GM12875 (cell line): ENCODE measurements at regions not wholly inside any gene's neighbourhood (a gene's known extent, or its start where the extent isn't known, plus 50 kb on each side); places are given as distances from the start of the nearest gene placed in this dataset.

Experiments used
- H3K4me3 ChIP-seq: one replicate; pipeline ENCODE4 v1.5.1; 2011; ENCODE audit warnings: low read depth, low read length, control low read depth
- TF ChIP-seq, protein P1 (sequence below): IDR thresholded peaks from 2 replicates; pipeline ENCODE4 v1.5.1; 2011; ENCODE audit warnings: low read depth, mild to moderate bottlenecking, control low read depth, inconsistent platforms, low read length, moderate library complexity, borderline replicate concordance; ENCODE audit not compliant: insufficient read depth

DNA sequence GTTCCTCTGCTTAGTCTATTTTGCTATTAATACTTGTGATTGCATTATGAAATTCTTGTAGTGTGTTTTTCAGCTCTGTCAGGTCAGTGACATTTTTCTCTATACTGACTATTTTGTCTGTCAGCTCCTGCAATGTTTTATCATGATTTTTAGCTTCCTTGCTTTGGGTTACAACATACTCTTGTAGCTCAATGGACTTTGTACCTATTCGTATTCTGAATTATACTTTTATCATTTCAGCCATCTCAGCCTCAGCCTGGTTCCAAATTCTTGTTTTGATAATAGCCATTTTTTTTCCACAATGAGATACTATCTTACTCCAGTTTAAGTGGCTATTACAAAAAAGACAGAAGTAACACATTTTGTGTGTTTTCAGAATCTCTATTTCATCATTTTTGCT is 204.2 kb upstream of the ONECUT1 start:
- H3K4me3 ChIP-seq = no peak overlapping the region
- TF ChIP-seq, protein P1, sequence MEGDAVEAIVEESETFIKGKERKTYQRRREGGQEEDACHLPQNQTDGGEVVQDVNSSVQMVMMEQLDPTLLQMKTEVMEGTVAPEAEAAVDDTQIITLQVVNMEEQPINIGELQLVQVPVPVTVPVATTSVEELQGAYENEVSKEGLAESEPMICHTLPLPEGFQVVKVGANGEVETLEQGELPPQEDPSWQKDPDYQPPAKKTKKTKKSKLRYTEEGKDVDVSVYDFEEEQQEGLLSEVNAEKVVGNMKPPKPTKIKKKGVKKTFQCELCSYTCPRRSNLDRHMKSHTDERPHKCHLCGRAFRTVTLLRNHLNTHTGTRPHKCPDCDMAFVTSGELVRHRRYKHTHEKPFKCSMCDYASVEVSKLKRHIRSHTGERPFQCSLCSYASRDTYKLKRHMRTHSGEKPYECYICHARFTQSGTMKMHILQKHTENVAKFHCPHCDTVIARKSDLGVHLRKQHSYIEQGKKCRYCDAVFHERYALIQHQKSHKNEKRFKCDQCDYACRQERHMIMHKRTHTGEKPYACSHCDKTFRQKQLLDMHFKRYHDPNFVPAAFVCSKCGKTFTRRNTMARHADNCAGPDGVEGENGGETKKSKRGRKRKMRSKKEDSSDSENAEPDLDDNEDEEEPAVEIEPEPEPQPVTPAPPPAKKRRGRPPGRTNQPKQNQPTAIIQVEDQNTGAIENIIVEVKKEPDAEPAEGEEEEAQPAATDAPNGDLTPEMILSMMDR = no peak

DNA sequence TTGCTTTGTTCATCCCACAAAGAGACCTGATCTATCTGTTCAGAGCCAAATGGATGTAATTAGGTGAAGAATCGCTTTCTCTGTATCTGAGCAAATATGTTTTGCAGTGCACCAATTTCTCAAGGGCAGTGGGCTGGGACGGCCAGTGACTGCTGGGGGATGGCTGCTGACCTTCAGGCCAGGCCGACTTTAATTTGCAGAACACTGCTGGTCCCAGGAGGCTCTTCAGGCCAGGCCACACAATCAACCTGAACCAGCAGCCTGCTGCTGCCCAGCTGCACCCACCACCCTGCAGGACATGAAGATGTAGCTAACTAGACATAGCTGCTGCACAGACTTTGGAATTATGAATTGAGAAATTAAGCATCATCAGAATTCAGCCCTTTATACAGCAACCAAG is 194.4 kb upstream of the ONECUT1 start:
- TF ChIP-seq, protein P1 = no peak

DNA sequence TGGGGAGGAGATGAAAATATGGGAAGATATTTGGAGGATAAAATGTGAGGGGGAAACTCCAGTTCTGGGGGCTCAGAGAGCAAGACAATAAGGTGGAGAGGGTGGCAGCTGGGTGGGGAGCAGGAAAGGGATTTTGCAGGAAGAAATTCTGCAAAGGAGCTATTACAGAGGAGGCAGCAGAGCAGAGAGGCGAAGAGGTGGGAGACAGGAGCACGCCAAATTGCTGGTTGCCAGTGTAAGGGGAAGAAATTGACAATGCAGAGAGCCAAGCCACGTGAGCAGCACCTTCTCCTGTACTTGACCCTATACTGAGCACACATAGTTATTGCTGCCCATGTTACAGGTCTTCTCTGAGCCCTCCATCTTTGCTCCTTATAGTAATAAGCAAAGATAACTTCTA is 190.3 kb upstream of the ONECUT1 start:
- TF ChIP-seq, protein P1 = no peak
- no peak overlapping the region for H3K4me3 ChIP-seq

More for the DNA sequence above, 194.4 kb upstream of the ONECUT1 start:
- H3K4me3 ChIP-seq = no peak overlapping the region

DNA sequence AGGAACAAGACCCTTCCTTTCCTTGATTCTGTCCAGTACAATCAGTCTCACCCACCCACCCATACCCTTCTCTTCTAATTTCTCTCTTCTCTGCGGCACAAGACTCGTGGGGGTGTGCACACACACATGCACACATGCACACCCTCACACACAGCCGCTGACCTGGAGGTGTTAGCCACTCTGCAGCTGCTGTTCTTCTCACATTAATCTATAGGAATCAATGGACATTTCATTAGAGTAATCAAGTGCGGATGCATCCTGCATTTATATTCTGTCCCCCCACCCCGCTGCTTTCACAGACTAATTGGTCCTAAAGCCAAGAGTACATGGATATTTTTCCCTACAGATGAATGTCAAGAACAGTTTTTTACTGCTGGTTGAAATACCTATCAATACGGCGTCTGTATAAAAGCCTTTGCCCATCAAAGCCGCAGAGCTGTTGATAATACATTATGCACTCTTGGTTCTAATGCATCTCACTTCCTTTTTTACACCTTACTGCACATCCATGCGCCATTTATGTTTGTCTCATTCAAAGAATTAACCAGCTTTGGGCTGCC is 186.5 kb upstream of the ONECUT1 start:
- TF ChIP-seq, protein P1 = no peak
- no peak overlapping the region for H3K4me3 ChIP-seq

DNA sequence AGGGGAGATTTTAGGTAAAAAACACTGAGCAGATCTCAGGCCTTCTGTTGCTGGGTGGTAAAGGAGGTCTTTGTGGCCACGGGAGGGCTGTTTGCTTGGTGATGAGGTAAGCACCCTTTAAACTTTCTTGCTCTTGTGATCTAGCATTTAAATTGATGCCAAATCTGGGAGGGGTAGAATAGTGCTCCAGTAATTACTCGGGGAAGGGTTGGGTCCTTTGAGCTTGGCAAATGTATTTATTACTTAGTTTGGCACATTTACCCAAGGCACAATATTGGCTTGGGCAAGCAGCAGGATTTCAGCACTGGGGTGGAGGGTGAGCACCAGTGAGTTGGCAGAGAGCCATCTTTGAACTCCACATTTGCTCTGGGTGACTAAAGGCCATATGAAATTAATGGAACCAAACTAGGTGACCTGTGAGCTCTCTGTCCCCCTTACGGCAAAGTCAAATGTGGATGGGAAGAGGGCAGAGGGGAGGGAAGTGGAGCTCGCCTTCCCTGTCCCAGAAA is 185.9 kb upstream of the ONECUT1 start:
- TF ChIP-seq, protein P1 = no peak
- H3K4me3 ChIP-seq = no peak overlapping the region

DNA sequence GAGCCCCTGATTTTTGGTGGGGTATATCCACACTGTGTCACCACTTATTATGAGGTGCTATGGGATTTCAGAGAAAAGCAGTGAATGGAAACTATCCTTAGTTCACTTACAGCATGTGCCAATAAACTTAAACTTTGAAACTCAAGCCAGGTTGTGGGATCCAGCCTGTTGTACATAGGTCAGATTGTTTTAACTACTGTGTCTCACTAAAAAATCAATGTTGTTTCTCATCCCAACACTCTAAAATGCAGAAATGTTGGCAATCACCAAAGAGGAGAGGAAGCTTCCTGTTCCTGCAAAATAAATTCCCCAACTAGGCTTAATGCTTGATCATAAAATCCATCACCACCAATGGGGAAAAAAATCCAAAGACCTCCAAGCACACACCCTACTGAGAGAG is 173.7 kb upstream of the ONECUT1 start:
- no peak overlapping the region for H3K4me3 ChIP-seq
- TF ChIP-seq, protein P1 = no peak

DNA sequence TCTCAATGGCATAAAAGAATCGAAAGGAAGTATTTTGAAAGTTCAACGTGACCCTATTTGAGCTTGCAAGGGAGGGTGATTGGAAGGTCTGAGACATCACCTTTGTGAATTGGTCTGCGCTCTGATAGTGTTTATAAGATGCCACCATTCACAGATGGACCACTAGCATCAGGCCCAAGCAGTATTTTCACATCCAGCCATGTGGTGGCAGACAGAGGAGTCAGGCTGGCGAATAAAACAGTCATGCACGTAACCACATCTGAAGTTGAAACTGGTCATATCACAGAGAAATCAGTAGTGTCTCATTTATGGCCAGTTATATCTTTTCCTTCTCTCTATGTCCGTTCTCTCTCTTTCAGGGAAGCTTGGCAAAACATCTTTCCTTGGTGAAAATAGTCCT is 170.1 kb upstream of the ONECUT1 start:
- TF ChIP-seq, protein P1 = no peak
- H3K4me3 ChIP-seq = no peak overlapping the region
